Naive thymus-derived CD8-positive, alpha-beta T cell (primary cell): ENCODE measurements at regions not wholly inside any gene's neighbourhood (a gene's known extent, or its start where the extent isn't known, plus 50 kb on each side); places are given as distances from the start of the nearest gene placed in this dataset.

Experiments
- ATAC-seq, 2 donors: fragments of 150-1000 bp; cut with Tn5 transposase in 1 of 2; sonication (Bioruptor Pico), chemical (Tn5 transposase) in 1 of 2; 1 replicate in 1 of 2; 2 replicates in 1 of 2; pipeline ENCODE4 v1.10.0; 2021; ENCODE audit warnings: mild to moderate bottlenecking in 2 of 2, moderate library complexity in 2 of 2
- POLR2A ChIA-PET: fragments of 350-600 bp; sonication (Branson Sonifier 250); formaldehyde crosslinking; loops from one replicate; lab custom pipeline; 2021; ENCODE audit warnings: antibody characterized with exemption; lab: Charles Lee
- DNase-seq, 10 donors: peaks; one replicate each; pipeline versions ENCODE4 v3.0.0 to v3.0.0-alpha.2; 2020 to 2022
- H3K27ac Mint-ChIP-seq, 10 donors: one replicate each; pipeline ENCODE4 v1.8.0; 2020 to 2022; ENCODE audit warnings: mild to moderate bottlenecking in 10 of 10, mixed read lengths in 10 of 10, moderate library complexity in 4 of 10, inconsistent platforms in 1 of 10
- H3K27me3 Mint-ChIP-seq, 5 donors: one replicate each; pipeline ENCODE4 v1.8.0; 2021 to 2022; ENCODE audit warnings: mixed read lengths in 5 of 5
- H3K36me3 Mint-ChIP-seq, 3 donors: one replicate each; pipeline ENCODE4 v1.8.0; 2020 to 2022; ENCODE audit warnings: mixed read lengths in 3 of 3, mild to moderate bottlenecking in 2 of 3, inconsistent platforms in 1 of 3
- H3K4me1 Mint-ChIP-seq, 4 donors: one replicate each; pipeline ENCODE4 v1.8.0; 2021 to 2022; ENCODE audit warnings: mixed read lengths in 4 of 4
- H3K4me3 Mint-ChIP-seq, 10 donors: one replicate each; pipeline ENCODE4 v1.8.0; 2020 to 2022; ENCODE audit warnings: mild to moderate bottlenecking in 10 of 10, mixed read lengths in 10 of 10, moderate library complexity in 6 of 10, inconsistent platforms in 1 of 10
- H3K9me3 Mint-ChIP-seq, 9 donors: one replicate each; pipeline ENCODE4 v1.8.0; 2020 to 2022; ENCODE audit warnings: mixed read lengths in 9 of 9, mild to moderate bottlenecking in 3 of 9, inconsistent platforms in 1 of 9, moderate library complexity in 1 of 9

GRCh38 chr9:23621924-23622323 lies 204.1 kb downstream of the ELAVL2 start:
- Mint-ChIP-seq H3K27me3 (peaks cover 0 to 2% (median 0%) of the 10 kb centered on the region in 5 donors), H3K36me3 (peaks cover 0 to 8% (median 0%) of the 10 kb centered on the region in 3 donors), H3K4me3 (no peak overlapping the region), H3K4me1 (no peaks in the 10 kb centered on the region), H3K9me3 (peaks cover 0 to 24% (median 6%) of the 10 kb centered on the region in 9 donors), H3K27ac (no peak overlapping the region)
- POLR2A ChIA-PET, result no interaction called here
- DNase-seq (no peak), ATAC-seq (no peak)

GRCh38 chr9:23622396-23622795 lies 203.6 kb downstream of the ELAVL2 start:
- no peak overlapping the region for H3K27ac Mint-ChIP-seq
- H3K4me1 Mint-ChIP-seq, result no peaks in the 10 kb centered on the region
- no peak overlapping the region for H3K4me3 Mint-ChIP-seq
- peaks cover 0 to 2% (median 0%) of the 10 kb centered on the region in 5 donors for H3K27me3 Mint-ChIP-seq
- no peak for DNase-seq
- peaks cover 0 to 22% (median 6%) of the 10 kb centered on the region in 9 donors for H3K9me3 Mint-ChIP-seq
- peaks cover 0 to 8% (median 0%) of the 10 kb centered on the region in 3 donors for H3K36me3 Mint-ChIP-seq
- POLR2A ChIA-PET, result no interaction called here
- ATAC-seq, result no peak

GRCh38 chr9:23630488-23630887 lies 195.6 kb downstream of the ELAVL2 start:
- peaks cover 0 to 26% (median 5%) of the 10 kb centered on the region in 9 donors for H3K9me3 Mint-ChIP-seq
- H3K4me3 Mint-ChIP-seq, result no peak overlapping the region
- no peaks in the 10 kb centered on the region for H3K36me3 Mint-ChIP-seq
- no peak for DNase-seq
- POLR2A ChIA-PET, result no interaction called here
- no peak for ATAC-seq
- no peaks in the 10 kb centered on the region for H3K4me1 Mint-ChIP-seq
- H3K27ac Mint-ChIP-seq, result no peak overlapping the region
- no peaks in the 10 kb centered on the region for H3K27me3 Mint-ChIP-seq

GRCh38 chr9:23635276-23635675 lies 190.8 kb downstream of the ELAVL2 start:
- Mint-ChIP-seq H3K4me3 (no peak overlapping the region), H3K27me3 (no peaks in the 10 kb centered on the region), H3K4me1 (no peaks in the 10 kb centered on the region)

GRCh38 chr9:23636199-23636598 lies 189.8 kb downstream of the ELAVL2 start:
- DNase-seq, result no peak
- Mint-ChIP-seq H3K9me3 (peaks cover 0 to 25% (median 5%) of the 10 kb centered on the region in 9 donors), H3K27me3 (no peaks in the 10 kb centered on the region), H3K4me3 (no peak overlapping the region), H3K4me1 (no peaks in the 10 kb centered on the region), H3K36me3 (no peaks in the 10 kb centered on the region), H3K27ac (no peak overlapping the region)
- POLR2A ChIA-PET, result no interaction called here
- ATAC-seq, result no peak

More at GRCh38 chr9:23635276-23635675, 190.8 kb downstream of the ELAVL2 start:
- no peak overlapping the region for H3K27ac Mint-ChIP-seq
- peaks cover 0 to 20% (median 3%) of the 10 kb centered on the region in 9 donors for H3K9me3 Mint-ChIP-seq
- H3K36me3 Mint-ChIP-seq, result no peaks in the 10 kb centered on the region
- DNase-seq (no peak), ATAC-seq (no peak)
- POLR2A ChIA-PET, result no interaction called here

GRCh38 chr9:23638011-23638410 lies 188.0 kb downstream of the ELAVL2 start:
- DNase-seq (no peak), ATAC-seq (no peak)
- no peak overlapping the region for H3K27ac Mint-ChIP-seq
- peaks cover 0 to 4% (median 0%) of the 10 kb centered on the region in 3 donors for H3K36me3 Mint-ChIP-seq
- H3K9me3 Mint-ChIP-seq, result peaks cover 0 to 20% (median 6%) of the 10 kb centered on the region in 9 donors
- no peak overlapping the region for H3K4me3 Mint-ChIP-seq
- peaks cover 0 to 1% (median 0%) of the 10 kb centered on the region in 5 donors for H3K27me3 Mint-ChIP-seq
- no peaks in the 10 kb centered on the region for H3K4me1 Mint-ChIP-seq
- POLR2A ChIA-PET, result no interaction called here

- POLR2A ChIA-PET, result no interaction called here
- Mint-ChIP-seq H3K27me3 (peaks cover 0 to 1% (median 0%) of the 10 kb centered on the region in 5 donors), H3K4me1 (no peaks in the 10 kb centered on the region), H3K36me3 (peaks cover 0 to 4% (median 0%) of the 10 kb centered on the region in 3 donors), H3K27ac (no peak overlapping the region), H3K9me3 (peaks cover 0 to 21% (median 7%) of the 10 kb centered on the region in 9 donors), H3K4me3 (no peak overlapping the region)
- ATAC-seq (no peak), DNase-seq (no peak)
Measured at GRCh38 chr9:23638837-23639426, 187.1 kb downstream of the ELAVL2 start.
